H1 (cell line): ENCODE measurements at regions not wholly inside any gene's neighbourhood (a gene's known extent, or its start where the extent isn't known, plus 50 kb on each side); places are given as distances from the start of the nearest gene placed in this dataset.

Experiments used
- CTCF ChIA-PET: fragments of 300-600 bp; sonication (Branson Sonifier 250); formaldehyde crosslinking; loops from one replicate; lab custom pipeline; 2021; ENCODE audit not compliant: partially characterized antibody; lab: Charles Lee
- POLR2A ChIA-PET: fragments of 300-600 bp; sonication (Branson Sonifier 250); formaldehyde crosslinking; loops from one replicate; lab custom pipeline; 2021; ENCODE audit warnings: inconsistent platforms; ENCODE audit not compliant: partially characterized antibody; lab: Charles Lee
- DNase-seq, 2 experiments: peaks; one replicate each; pipeline versions ENCODE4 v3.0.0 to v3.0.0-alpha.2; 2010 to 2022; ENCODE audit warnings: low spot score in 2 of 2, low read depth in 1 of 2, mixed read lengths in 1 of 2
- FAIRE-seq: peaks from 2 replicates; lab custom pipeline; 2011; peaks lifted over from hg19 to GRCh38; lab: Jason Lieb, UNC
- H2AFZ ChIP-seq: 2 replicates; pipeline ENCODE4 v1.8.1; 2012; ENCODE audit warnings: low read length, inconsistent platforms
- H2AK5ac ChIP-seq: 2 replicates; pipeline ENCODE4 v1.6.1; 2013; ENCODE audit warnings: low read depth, low read length
- H2BK120ac ChIP-seq: replicated peaks from 2 replicates; pipeline ENCODE3; 2013; ENCODE audit warnings: low read depth, low read length, inconsistent platforms
- H2BK12ac ChIP-seq: 2 replicates; pipeline ENCODE4 v1.6.1; 2013; ENCODE audit warnings: low read depth, low read length
- H2BK15ac ChIP-seq: 2 replicates; pipeline ENCODE4 v1.6.1; 2013; ENCODE audit warnings: low read length
- H2BK20ac ChIP-seq: 2 replicates; pipeline ENCODE4 v1.6.1; 2013; ENCODE audit warnings: low read length
- H2BK5ac ChIP-seq: 2 replicates; pipeline ENCODE4 v1.6.1; 2013; ENCODE audit warnings: low read depth, low read length
- H3K14ac ChIP-seq: 2 replicates; pipeline ENCODE4 v1.6.1; 2013; ENCODE audit warnings: inconsistent platforms; ENCODE audit not compliant: insufficient read length
- H3K18ac ChIP-seq: 2 replicates; pipeline ENCODE4 v1.6.1; 2013; ENCODE audit warnings: low read length; ENCODE audit errors: extremely low read depth
- H3K23ac ChIP-seq: 2 replicates; pipeline ENCODE4 v1.6.1; 2013; ENCODE audit warnings: inconsistent platforms; ENCODE audit not compliant: insufficient read length
- H3K23me2 ChIP-seq: 2 replicates; pipeline ENCODE4 v1.6.1; 2013; ENCODE audit warnings: low read depth, low read length
- H3K27ac ChIP-seq: 2 replicates; pipeline ENCODE4 v1.6.1; 2011; ENCODE audit warnings: low read depth, low read length, inconsistent platforms
- H3K27me3 ChIP-seq, 4 experiments: replicated peaks in 1 of 4; 1 replicate in 1 of 4; 2 replicates in 3 of 4; pipeline versions ENCODE4 v1.6.1 to v1.8.1; 2011 to 2013; ENCODE audit warnings: low read length in 3 of 4, mild to moderate bottlenecking in 3 of 4, inconsistent platforms in 2 of 4, mixed read lengths in 2 of 4, moderate library complexity in 1 of 4; ENCODE audit not compliant: control insufficient read depth in 3 of 4, insufficient read depth in 3 of 4; ENCODE audit errors: extremely low read depth in 1 of 4
- H3K36me3 ChIP-seq, 4 experiments: 2 replicates each; pipeline versions ENCODE4 v1.6.1 to v1.8.1; 2011 to 2013; ENCODE audit warnings: mild to moderate bottlenecking in 4 of 4, low read length in 3 of 4, moderate library complexity in 2 of 4, control low read depth in 1 of 4, inconsistent platforms in 1 of 4; ENCODE audit not compliant: insufficient read depth in 4 of 4, control insufficient read depth in 2 of 4
- H3K4ac ChIP-seq: replicated peaks from 2 replicates; pipeline ENCODE3; 2013; ENCODE audit warnings: low read length, low read depth, mixed read lengths, inconsistent platforms; ENCODE audit not compliant: insufficient read length
- H3K4me1 ChIP-seq, 4 experiments: replicated peaks in 1 of 4; 1 replicate in 1 of 4; 2 replicates in 3 of 4; pipeline versions ENCODE4 v1.6.1 to v1.8.1; 2011 to 2013; ENCODE audit warnings: low read length in 3 of 4, inconsistent platforms in 2 of 4, mixed read lengths in 1 of 4; ENCODE audit not compliant: insufficient read depth in 4 of 4, control insufficient read depth in 3 of 4
- H3K4me2 ChIP-seq, 2 experiments: 2 replicates each; pipeline versions ENCODE4 v1.6.1 to v1.8.1; 2011 to 2013; ENCODE audit warnings: low read depth in 2 of 2, low read length in 2 of 2, control low read depth in 1 of 2, inconsistent platforms in 1 of 2, mild to moderate bottlenecking in 1 of 2; ENCODE audit not compliant: insufficient read depth in 1 of 2
- H3K4me3 ChIP-seq, 4 experiments: fragments of 200-600, 300-600 bp in 1 of 4; sonication (generic), shearing (Covaris generic), sonication (Bioruptor Twin) in 1 of 4; 2 replicates each; pipeline versions ENCODE4 v1.5.1 to v1.8.1; 2011 to 2016; ENCODE audit warnings: low read length in 4 of 4, low read depth in 3 of 4, control low read depth in 2 of 4, inconsistent platforms in 2 of 4, mild to moderate bottlenecking in 2 of 4, mixed read lengths in 1 of 4, moderate library complexity in 1 of 4; ENCODE audit not compliant: insufficient read depth in 2 of 4; ENCODE audit errors: extremely low read depth in 1 of 4
- H3K56ac ChIP-seq: replicated peaks from 2 replicates; pipeline ENCODE3; 2013; ENCODE audit warnings: low read depth, mild to moderate bottlenecking, mixed read lengths, low read length, inconsistent platforms; ENCODE audit not compliant: insufficient read length
- H3K79me1 ChIP-seq: 2 replicates; pipeline ENCODE4 v1.6.1; 2013; ENCODE audit warnings: low read depth, low read length, control low read depth
- H3K79me2 ChIP-seq, 2 experiments: 2 replicates each; pipeline versions ENCODE4 v1.6.1 to v1.8.1; 2012 to 2013; ENCODE audit warnings: low read length in 2 of 2, mild to moderate bottlenecking in 2 of 2, inconsistent platforms in 1 of 2; ENCODE audit not compliant: insufficient read depth in 2 of 2, control insufficient read depth in 1 of 2
- H3K9ac ChIP-seq, 4 experiments: replicated peaks in 1 of 4; 1 replicate in 1 of 4; 2 replicates in 3 of 4; pipeline versions ENCODE4 v1.6.1 to v1.8.1; 2011 to 2013; ENCODE audit warnings: low read depth in 3 of 4, low read length in 3 of 4, control low read depth in 2 of 4, mild to moderate bottlenecking in 2 of 4, moderate library complexity in 2 of 4, inconsistent platforms in 1 of 4; ENCODE audit errors: extremely low read depth in 1 of 4
- H3K9me3 ChIP-seq, 2 experiments: 2 replicates each; pipeline versions ENCODE4 v1.6.1 to v1.8.1; 2012 to 2013; ENCODE audit warnings: mild to moderate bottlenecking in 2 of 2, moderate library complexity in 2 of 2, control low read depth in 1 of 2, inconsistent platforms in 1 of 2, low read depth in 1 of 2, low read length in 1 of 2, mixed read lengths in 1 of 2; ENCODE audit not compliant: insufficient read depth in 2 of 2
- H4K20me1 ChIP-seq, 2 experiments: replicated peaks in 1 of 2; 2 replicates each; pipeline versions ENCODE3 to v1.8.1; 2011 to 2013; ENCODE audit warnings: inconsistent platforms in 2 of 2, low read length in 2 of 2, mild to moderate bottlenecking in 1 of 2; ENCODE audit not compliant: insufficient read depth in 2 of 2, control insufficient read depth in 1 of 2
- H4K5ac ChIP-seq: 2 replicates; pipeline ENCODE4 v1.6.1; 2013; ENCODE audit warnings: low read length, low read depth, mixed read lengths, inconsistent platforms; ENCODE audit not compliant: insufficient read length
- H4K8ac ChIP-seq: 2 replicates; pipeline ENCODE4 v1.8.0; 2013; ENCODE audit warnings: mild to moderate bottlenecking, moderate library complexity, low read length, inconsistent platforms; ENCODE audit not compliant: insufficient read depth; ENCODE audit errors: extremely low read depth
- H4K91ac ChIP-seq: replicated peaks from 2 replicates; pipeline ENCODE3; 2013; ENCODE audit warnings: low read length, mixed read lengths, inconsistent platforms; ENCODE audit not compliant: insufficient read length
- BRCA1 ChIP-seq: IDR thresholded peaks from 2 replicates; pipeline ENCODE4 v1.6.1; 2012; ENCODE audit warnings: low read depth, low read length, improper control_type of control experiment
- CTBP2 ChIP-seq: IDR thresholded peaks from 2 replicates; pipeline ENCODE4 v1.7.0; 2011; ENCODE audit warnings: borderline replicate concordance, mild to moderate bottlenecking, moderate library complexity, mixed read lengths, low read length; ENCODE audit not compliant: insufficient read depth, insufficient read length
- JUN ChIP-seq: IDR thresholded peaks from 2 replicates; pipeline ENCODE4 v1.6.1; 2011; ENCODE audit warnings: low read depth, mild to moderate bottlenecking, improper control_type of control experiment, low read length
- MAFK ChIP-seq: IDR thresholded peaks from 2 replicates; pipeline ENCODE4 v1.6.1; 2012; ENCODE audit warnings: low read depth, mild to moderate bottlenecking, improper control_type of control experiment, low read length
- PHF8 ChIP-seq: fragments of 200-600 bp; sonication (generic); conservative IDR thresholded peaks from 2 replicates; pipeline ENCODE4 v1.7.1; 2012; ENCODE audit warnings: low read depth, mild to moderate bottlenecking, inconsistent platforms, low read length, moderate library complexity
- POLR2A ChIP-seq, 2 experiments: IDR thresholded peaks; 1 replicate in 1 of 2; 2 replicates in 1 of 2; pipeline ENCODE4 v1.6.1; 2011; ENCODE audit warnings: low read depth in 2 of 2, low read length in 2 of 2, mild to moderate bottlenecking in 2 of 2; ENCODE audit errors: control extremely low read depth in 1 of 2
- POLR2AphosphoS5 ChIP-seq: IDR thresholded peaks from 2 replicates; pipeline ENCODE4 v1.6.1; 2011; ENCODE audit warnings: low read depth, low read length
- POU5F1 ChIP-seq: IDR thresholded peaks from 2 replicates; pipeline ENCODE4 v1.6.1; 2011; ENCODE audit warnings: low read depth, mild to moderate bottlenecking, low read length, moderate library complexity
- RFX5 ChIP-seq: IDR thresholded peaks from 2 replicates; pipeline ENCODE4 v1.6.1; 2011; ENCODE audit warnings: low read depth, low read length, improper control_type of control experiment, borderline replicate concordance
- RXRA ChIP-seq: IDR thresholded peaks from 2 replicates; pipeline ENCODE4 v1.6.1; 2011; ENCODE audit warnings: low read depth, mild to moderate bottlenecking, low read length, moderate library complexity; ENCODE audit not compliant: insufficient read depth
- SAP30 ChIP-seq: fragments of 300-600 bp; sonication (generic); IDR thresholded peaks from 2 replicates; pipeline ENCODE4 v1.7.1; 2012; ENCODE audit warnings: low read length, moderate library complexity, mild to moderate bottlenecking, inconsistent platforms; ENCODE audit not compliant: insufficient read depth, insufficient replicate concordance
- SIRT6 ChIP-seq: IDR thresholded peaks from one replicate; pipeline ENCODE4 v1.7.1; 2012; ENCODE audit warnings: low read length, inconsistent platforms
- SP4 ChIP-seq: IDR thresholded peaks from 2 replicates; pipeline ENCODE4 v1.6.1; 2012; ENCODE audit warnings: low read length, inconsistent platforms
- TAF7 ChIP-seq: optimal IDR thresholded peaks from 2 replicates; pipeline ENCODE3; 2011; ENCODE audit warnings: low read depth, mild to moderate bottlenecking, inconsistent platforms, low read length, moderate library complexity, borderline replicate concordance
- WGBS, 2 experiments: shearing (Covaris generic) in 1 of 2; methylation state at CpG; one replicate each; pipeline versions ENCODE4 v1.1.6 to v1.1.7; 2013 to 2015; ENCODE audit warnings: low lambda C conversion rate in 2 of 2, mixed read lengths in 2 of 2, inconsistent platforms in 1 of 2, low coverage in 1 of 2, missing lambda C conversion rate in 1 of 2; ENCODE audit not compliant: insufficient replicate concordance in 2 of 2, insufficient coverage in 1 of 2, insufficient read length in 1 of 2; ENCODE audit errors: extremely low coverage in 1 of 2, missing lambda C conversion rate in 1 of 2; 5-methylcytosine and 5-hydroxymethylcytosine counted together
- TF ChIP-seq, protein P1 (sequence below): IDR thresholded peaks from 2 replicates; pipeline ENCODE4 v1.6.1; 2012; ENCODE audit warnings: low read length, inconsistent platforms

DNA sequence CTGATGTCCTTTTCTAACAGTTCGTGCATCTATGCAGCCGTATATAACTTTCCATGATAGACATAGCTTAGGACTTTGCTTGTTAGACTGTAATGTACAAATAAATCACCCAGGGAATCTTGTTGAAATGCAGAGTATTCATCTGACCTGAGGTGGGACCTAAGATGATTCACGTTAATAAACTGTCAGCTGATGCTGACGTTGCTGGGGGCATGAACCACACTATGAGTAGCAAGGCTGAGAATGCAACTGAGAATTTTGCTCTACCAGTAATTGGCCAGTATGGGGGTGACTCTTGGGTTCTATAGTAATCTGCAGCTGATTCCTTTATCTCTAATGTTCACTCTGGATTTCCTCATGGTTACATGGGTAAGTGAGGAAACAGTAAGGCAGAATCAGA lies 130.1 kb upstream of the MALRD1 start:
- no peak overlapping the region for H3K23ac ChIP-seq
- no peak overlapping the region for H4K8ac ChIP-seq
- TF ChIP-seq MAFK (no peak), POLR2A (IDR thresholded peaks at IDR 0.05; ENCODE audit: control extremely low read depth in 1 of 2, low read depth in 2 of 2, low read length in 2 of 2) (no peak), TAF7 (no peak), POU5F1 (no peak), SP4 (no peak), PHF8 (no peak), POLR2AphosphoS5 (no peak), CTBP2 (no peak), SIRT6 (no peak), RFX5 (no peak), RXRA (no peak), SAP30 (no peak), JUN (no peak), BRCA1 (no peak)
- TF ChIP-seq, protein P1, sequence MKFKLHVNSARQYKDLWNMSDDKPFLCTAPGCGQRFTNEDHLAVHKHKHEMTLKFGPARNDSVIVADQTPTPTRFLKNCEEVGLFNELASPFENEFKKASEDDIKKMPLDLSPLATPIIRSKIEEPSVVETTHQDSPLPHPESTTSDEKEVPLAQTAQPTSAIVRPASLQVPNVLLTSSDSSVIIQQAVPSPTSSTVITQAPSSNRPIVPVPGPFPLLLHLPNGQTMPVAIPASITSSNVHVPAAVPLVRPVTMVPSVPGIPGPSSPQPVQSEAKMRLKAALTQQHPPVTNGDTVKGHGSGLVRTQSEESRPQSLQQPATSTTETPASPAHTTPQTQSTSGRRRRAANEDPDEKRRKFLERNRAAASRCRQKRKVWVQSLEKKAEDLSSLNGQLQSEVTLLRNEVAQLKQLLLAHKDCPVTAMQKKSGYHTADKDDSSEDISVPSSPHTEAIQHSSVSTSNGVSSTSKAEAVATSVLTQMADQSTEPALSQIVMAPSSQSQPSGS, result no peak

More for the DNA sequence above, 130.1 kb upstream of the MALRD1 start:
- no peak overlapping the region for H3K4ac ChIP-seq
- no peak overlapping the region for H2BK20ac ChIP-seq
- H3K9me3 ChIP-seq, result no peaks in the 10 kb centered on the region
- H2AFZ ChIP-seq, result no peak overlapping the region
- no peak overlapping the region for H2BK12ac ChIP-seq
- H4K5ac ChIP-seq, result no peak overlapping the region
- H2BK5ac ChIP-seq, result no peak overlapping the region
- no peaks in the 10 kb centered on the region for H3K4me1 ChIP-seq
- no peak overlapping the region for H3K9ac ChIP-seq
- no peak overlapping the region for H3K18ac ChIP-seq
- H4K20me1 ChIP-seq, result no peaks in the 10 kb centered on the region
- no peak for FAIRE-seq
- no peak overlapping the region for H4K91ac ChIP-seq
- H3K27me3 ChIP-seq, result no peaks in the 10 kb centered on the region
- H3K27ac ChIP-seq, result no peak overlapping the region
- no peak overlapping the region for H3K56ac ChIP-seq
- H2BK120ac ChIP-seq, result no peak overlapping the region
- no peak overlapping the region for H2AK5ac ChIP-seq
- H3K4me3 ChIP-seq, result no peak overlapping the region
- WGBS, 2 experiments, result 81% methylated on average over 4 of the region's 4 CpGs; no CpG with 5 or more reads in 1 of the 2 experiments
- H3K14ac ChIP-seq, result no peak overlapping the region
- POLR2A ChIA-PET, result no interaction called here
- no peaks in the 10 kb centered on the region for H3K23me2 ChIP-seq
- H3K4me2 ChIP-seq, result no peak overlapping the region
- no peak overlapping the region for H2BK15ac ChIP-seq
- H3K79me1 ChIP-seq, result no peaks in the 10 kb centered on the region
- CTCF ChIA-PET, result no interaction called here
- no peaks in the 10 kb centered on the region for H3K36me3 ChIP-seq
- no peaks in the 10 kb centered on the region for H3K79me2 ChIP-seq
- DNase-seq, result no peak
